PC-3 (cell line): ENCODE measurements at regions not wholly inside any gene's neighbourhood (a gene's known extent, or its start where the extent isn't known, plus 50 kb on each side); places are given as distances from the start of the nearest gene placed in this dataset.

Source experiments
- EZH2 ChIP-seq: fragments of 300-600 bp; sonication (generic); IDR thresholded peaks from one replicate; pipeline ENCODE4 v1.6.1; 2017; ENCODE audit warnings: antibody characterized with exemption, mild to moderate bottlenecking, low read length; ENCODE audit not compliant: unreplicated experiment
- TF ChIP-seq, protein P1 (sequence below): fragments of 300-600 bp; sonication (generic); conservative IDR thresholded peaks from 2 replicates; pipeline ENCODE4 v1.5.1; 2017; ENCODE audit warnings: antibody characterized with exemption, low read depth, mild to moderate bottlenecking, low read length

DNA sequence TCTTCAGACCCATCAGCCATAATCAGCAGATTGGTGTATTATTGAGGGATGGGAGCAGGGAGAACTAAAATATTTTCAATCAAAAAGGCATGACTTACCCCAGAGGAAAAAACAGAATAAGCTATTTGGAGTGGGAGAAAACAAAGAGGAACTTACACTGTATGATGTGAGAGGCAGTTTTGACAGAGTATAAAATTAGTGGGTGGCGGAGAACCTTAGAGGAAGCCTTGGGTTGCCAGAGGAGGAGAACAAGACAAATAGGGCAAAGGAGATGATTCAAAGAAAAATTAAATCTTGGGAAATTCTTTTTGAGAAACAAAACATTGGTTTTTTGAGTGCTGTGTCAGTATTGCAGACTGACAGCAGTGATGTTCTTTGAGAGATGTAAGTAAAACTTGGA lies 285.0 kb downstream of the C11orf87 start:
- TF ChIP-seq, protein P1, sequence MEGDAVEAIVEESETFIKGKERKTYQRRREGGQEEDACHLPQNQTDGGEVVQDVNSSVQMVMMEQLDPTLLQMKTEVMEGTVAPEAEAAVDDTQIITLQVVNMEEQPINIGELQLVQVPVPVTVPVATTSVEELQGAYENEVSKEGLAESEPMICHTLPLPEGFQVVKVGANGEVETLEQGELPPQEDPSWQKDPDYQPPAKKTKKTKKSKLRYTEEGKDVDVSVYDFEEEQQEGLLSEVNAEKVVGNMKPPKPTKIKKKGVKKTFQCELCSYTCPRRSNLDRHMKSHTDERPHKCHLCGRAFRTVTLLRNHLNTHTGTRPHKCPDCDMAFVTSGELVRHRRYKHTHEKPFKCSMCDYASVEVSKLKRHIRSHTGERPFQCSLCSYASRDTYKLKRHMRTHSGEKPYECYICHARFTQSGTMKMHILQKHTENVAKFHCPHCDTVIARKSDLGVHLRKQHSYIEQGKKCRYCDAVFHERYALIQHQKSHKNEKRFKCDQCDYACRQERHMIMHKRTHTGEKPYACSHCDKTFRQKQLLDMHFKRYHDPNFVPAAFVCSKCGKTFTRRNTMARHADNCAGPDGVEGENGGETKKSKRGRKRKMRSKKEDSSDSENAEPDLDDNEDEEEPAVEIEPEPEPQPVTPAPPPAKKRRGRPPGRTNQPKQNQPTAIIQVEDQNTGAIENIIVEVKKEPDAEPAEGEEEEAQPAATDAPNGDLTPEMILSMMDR, result no peak
- TF ChIP-seq EZH2, result no peak
